Suprapubic skin (tissue), 3 donors: ENCODE measurements at regions not wholly inside any gene's neighbourhood (a gene's known extent, or its start where the extent isn't known, plus 50 kb on each side); places are given as distances from the start of the nearest gene placed in this dataset.

Source experiments
- POLR2AphosphoS5 ChIP-seq, 3 donors: sonication (generic); formaldehyde crosslinking; IDR thresholded peaks; one replicate each; pipeline ENCODE4 v1.6.1; 2017; ENCODE audit warnings: antibody characterized with exemption in 3 of 3
- TF ChIP-seq, protein P1 (sequence below), 2 donors: fragments of 200-600 bp in 1 of 2; fragments of 450-650 bp in 1 of 2; sonication (generic) in 1 of 2; IDR thresholded peaks; one replicate each; pipeline ENCODE4 v1.5.1; 2016 to 2019; ENCODE audit warnings: antibody characterized with exemption in 2 of 2, mild to moderate bottlenecking in 1 of 2, moderate library complexity in 1 of 2

DNA sequence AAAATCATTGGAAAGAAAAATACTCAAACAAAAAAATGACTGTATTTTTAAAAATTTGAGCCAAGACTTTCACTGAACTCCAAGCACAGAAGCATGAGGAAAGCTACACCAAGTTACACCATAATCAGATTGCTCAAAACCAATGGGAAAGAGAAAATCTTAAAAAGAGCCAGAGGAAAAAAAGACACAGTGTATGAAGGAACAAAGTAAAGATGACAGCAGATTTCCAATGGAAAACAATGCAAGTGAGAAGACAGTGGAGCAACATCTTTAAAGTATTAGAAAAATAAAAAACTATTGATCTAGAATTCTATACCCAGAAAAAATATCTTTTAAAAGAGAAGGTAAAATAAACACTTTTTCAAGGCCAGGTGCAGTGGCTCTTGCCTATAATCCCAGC is 147.8 kb upstream of the ZBTB40 start:
- TF ChIP-seq POLR2AphosphoS5 (IDR thresholded peaks at IDR 0.05), result no peak
- TF ChIP-seq, protein P1, sequence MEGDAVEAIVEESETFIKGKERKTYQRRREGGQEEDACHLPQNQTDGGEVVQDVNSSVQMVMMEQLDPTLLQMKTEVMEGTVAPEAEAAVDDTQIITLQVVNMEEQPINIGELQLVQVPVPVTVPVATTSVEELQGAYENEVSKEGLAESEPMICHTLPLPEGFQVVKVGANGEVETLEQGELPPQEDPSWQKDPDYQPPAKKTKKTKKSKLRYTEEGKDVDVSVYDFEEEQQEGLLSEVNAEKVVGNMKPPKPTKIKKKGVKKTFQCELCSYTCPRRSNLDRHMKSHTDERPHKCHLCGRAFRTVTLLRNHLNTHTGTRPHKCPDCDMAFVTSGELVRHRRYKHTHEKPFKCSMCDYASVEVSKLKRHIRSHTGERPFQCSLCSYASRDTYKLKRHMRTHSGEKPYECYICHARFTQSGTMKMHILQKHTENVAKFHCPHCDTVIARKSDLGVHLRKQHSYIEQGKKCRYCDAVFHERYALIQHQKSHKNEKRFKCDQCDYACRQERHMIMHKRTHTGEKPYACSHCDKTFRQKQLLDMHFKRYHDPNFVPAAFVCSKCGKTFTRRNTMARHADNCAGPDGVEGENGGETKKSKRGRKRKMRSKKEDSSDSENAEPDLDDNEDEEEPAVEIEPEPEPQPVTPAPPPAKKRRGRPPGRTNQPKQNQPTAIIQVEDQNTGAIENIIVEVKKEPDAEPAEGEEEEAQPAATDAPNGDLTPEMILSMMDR (IDR thresholded peaks at IDR 0.05), result no peak
